GM20431 (cell line): ENCODE measurements at regions not wholly inside any gene's neighbourhood (a gene's known extent, or its start where the extent isn't known, plus 50 kb on each side); places are given as distances from the start of the nearest gene placed in this dataset.
"Not testable (repeated sequence)": the region's sequence is repeated elsewhere in the genome, so short reads cannot be mapped to it uniquely, and the experiment has no call there.

Experiments
- in situ Hi-C: fragments of 300-500 bp; cut with MseI, MboI; formaldehyde crosslinking; loops from one replicate; pipeline ENCODE4 v1.15.0; 2020; ENCODE audit warnings: low sequenced_read_pairs; ENCODE audit not compliant: unreplicated experiment

GRCh38 chr2:58425368-58425767, 184.2 kb upstream of the FANCL start:
- in situ Hi-C loops = no loop called here

GRCh38 chr2:58419983-58420382, 178.9 kb upstream of the FANCL start:
- in situ Hi-C loops = no loop called here

DNA sequence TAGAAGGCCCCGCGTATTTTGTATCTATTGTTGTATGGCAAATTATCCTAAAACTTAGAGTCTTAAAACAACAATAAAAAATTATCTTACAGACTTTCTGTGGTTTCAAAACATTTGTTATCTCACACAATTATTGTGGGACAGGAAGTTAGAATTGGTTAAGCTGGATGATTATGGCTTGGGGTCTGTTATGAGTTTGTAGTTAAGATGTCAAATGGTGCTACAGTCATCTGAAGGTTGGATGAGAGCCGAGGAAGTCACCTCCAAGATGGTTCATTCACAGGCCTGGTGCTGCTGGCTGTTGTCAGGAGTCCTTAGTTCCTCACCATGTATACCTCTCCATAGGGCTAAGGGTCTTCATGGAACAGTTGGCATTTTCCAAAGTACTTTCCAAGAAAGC, 175.6 kb upstream of the FANCL start:
- in situ Hi-C loops = no loop called here

- in situ Hi-C loops = no loop called here
These were observed 173.4 kb upstream of the FANCL start for GRCh38 chr2:58414506-58414905.

DNA sequence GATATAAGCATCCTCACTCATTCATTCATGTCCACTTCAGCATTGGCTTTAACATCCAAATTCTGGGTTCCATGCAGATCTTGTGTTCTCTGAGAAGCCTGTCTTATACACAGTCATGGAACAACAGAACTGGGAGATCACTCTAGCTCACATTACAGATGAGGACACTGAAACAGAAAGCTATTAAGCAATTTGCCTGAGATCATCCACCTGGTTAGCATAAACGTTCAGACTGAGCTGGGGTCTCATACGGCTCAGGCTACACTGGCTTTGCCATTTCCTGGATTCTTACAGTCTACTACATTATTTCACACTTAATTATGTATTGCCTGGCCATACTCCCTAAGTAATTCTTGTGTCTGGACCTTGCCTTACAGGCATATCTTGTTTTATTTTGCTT, 169.4 kb upstream of the FANCL start:
- in situ Hi-C loops = no loop called here

DNA sequence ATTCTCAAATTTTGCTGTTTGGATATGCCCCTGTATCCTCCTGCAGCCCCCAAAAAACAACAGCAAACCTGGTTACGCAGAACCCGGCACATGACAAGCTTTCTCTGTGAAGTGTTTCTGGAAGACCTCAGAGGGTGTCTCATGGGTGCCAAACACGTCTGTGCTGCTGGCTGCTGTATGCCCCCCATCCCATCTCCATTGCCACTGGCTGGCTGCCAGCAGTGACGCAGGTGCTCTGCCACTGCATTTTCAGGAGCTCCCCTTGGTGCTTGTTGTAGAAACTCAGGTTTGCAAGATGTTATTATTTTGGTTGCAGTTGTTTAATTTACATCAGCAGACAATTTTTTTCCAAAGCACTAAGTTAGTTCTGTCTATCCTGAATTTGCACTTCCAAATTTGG, 166.4 kb upstream of the FANCL start:
- in situ Hi-C loops = no loop called here

DNA sequence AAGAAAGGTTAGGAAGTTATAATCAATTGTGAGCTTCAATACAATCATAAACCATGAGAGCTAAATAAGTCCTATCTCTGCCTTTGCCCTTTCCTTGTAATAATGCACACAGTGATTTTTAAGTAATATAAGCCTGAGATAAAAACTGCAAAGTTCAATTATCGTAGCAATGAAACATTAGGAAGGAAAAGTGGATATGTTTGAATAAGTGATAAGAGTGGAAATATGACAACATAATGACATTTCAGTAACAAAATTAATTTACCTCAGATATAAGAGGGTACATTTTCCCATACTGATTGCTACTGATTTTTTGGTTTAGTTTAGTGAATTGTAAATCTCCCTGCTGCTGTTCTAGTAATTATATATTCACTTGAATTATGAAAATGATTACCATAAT, 164.2 kb upstream of the FANCL start:
- in situ Hi-C loops = no loop called here

DNA sequence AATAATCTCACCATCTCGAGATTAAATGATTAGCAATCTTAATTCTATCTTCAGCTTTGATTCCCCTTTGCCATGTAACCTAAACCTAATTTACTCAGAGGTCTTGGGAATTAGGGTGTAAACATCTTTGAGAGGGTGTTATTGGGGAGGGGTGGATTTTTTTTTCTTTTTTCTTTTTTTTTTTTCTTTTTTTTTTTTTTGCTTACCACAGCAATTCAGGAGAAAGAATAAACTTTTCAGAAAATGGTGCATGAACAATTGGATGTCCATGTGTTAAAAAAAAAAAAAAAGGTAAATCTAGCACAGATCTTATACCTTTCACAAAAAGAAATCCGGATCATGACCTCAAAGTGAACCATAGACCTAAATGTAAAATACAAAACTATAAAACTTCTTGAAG, 160.8 kb upstream of the FANCL start:
- in situ Hi-C loops = no loop called here

DNA sequence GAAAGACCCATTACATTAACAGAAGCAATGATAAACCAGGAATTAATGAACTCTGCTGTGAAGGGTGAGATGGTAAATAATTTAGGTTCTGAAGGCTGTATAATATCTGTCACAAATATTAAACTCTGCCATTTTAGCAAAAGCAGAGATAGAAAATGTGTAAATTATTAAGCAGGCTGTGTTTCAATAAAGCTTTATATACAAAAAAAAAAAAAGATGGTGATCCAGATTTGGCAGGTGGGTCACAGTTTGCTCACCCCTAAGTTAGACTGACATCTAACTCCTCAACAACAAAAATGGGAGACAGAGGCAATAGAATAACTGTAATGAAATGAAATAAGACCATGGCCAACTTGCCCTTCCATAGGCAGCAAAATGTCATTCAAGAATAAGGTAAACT, 157.3 kb upstream of the FANCL start:
- in situ Hi-C loops = no loop called here

GRCh38 chr2:58387701-58388100, 146.6 kb upstream of the FANCL start:
- in situ Hi-C loops = no loop called here

DNA sequence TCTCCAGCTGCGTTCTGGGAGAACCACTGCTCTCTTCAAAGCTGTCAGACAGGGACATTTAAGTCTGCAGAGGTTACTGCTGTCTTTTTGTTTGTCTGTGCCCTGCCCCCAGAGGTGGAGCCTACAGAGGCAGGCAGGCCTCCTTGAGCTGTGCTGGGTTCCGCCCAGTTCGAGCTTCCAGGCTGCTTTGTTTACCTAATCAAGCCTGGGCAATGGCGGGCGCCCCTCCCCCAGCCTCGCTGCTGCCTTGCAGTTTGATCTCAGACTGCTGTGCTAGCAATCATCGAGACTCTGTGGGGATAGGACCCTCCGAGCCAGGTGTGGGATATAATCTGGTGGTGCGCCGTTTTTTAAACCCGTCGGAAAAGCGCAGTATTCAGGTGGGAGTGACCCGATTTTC, 145.8 kb upstream of the FANCL start:
- in situ Hi-C loops = not testable (repeated sequence)

DNA sequence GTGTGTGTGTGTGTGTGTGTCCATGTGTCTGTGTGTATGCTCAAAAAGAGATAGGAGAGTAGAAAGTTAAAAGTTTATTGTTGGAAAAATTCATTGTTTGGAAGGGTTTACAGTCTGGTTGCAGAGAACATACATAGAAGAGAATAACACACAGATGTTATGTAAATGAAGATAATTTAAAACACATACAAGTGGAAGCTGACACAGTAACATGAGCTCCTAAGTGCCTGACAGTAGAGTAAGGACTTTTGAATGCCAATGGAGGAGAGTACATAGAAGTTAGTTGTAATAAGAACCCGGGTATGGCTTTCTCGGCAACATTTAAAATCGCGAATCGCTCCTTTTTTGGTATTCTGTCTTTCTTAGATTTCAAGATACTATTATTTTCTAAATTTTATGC, 137.0 kb upstream of the FANCL start:
- in situ Hi-C loops = no loop called here

DNA sequence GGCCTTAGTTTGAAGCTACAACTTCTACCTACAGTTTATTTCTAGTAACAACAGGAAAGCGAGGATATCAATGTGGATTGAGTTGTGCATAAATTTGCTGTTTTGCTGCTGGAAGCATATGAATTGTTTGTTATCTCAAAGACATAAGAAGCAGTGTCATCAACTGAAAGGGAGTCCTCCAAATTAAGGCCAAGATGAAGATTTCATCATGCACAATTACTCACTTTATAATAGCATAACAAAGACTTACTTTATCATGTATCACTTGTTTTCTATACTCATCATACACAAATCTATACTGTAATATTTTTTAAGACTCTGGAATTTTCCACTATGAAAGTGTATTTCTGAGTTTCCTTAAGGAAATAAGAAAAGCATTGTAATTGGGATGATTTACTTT, 136.1 kb upstream of the FANCL start:
- in situ Hi-C loops = no loop called here

DNA sequence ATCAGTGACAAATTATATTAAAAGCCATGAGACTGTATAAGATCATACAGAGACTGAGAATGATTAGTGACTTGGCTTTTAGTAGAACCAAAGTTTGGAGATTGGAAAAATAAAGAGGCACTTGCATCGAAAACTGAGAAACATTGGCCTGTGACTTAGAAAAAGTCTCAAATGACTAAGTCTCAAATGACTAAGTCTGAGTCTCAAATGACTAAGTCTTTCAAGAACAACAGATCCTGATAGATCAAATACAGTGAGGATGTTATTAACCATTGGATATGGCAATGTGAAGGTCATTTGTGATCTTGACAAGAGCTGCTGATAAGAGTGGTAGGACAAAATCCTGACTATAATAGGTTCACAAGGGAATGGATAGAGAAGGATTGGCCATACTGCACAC, 135.5 kb upstream of the FANCL start:
- in situ Hi-C loops = no loop called here

DNA sequence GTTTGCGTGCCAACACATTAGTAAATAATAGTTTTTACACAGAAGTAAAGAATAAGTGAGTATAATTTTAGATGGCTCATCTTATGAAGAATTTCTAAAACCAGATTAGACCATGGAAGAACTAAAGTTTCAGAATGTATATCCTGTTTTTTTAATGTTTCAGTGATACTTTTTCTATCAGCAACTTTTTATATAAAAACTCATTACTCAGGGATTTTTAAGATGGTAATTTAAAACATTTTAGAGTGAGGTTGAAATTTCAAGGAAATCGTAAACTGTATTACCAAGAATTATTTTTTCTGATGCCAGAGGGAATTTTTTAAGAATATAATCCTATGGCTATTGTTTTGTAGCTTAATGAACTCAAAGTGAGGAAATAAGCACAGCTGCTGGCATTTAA, 128.5 kb upstream of the FANCL start:
- in situ Hi-C loops = no loop called here

- in situ Hi-C loops = no loop called here
These were observed 123.0 kb upstream of the FANCL start for GRCh38 chr2:58364098-58364497.

DNA sequence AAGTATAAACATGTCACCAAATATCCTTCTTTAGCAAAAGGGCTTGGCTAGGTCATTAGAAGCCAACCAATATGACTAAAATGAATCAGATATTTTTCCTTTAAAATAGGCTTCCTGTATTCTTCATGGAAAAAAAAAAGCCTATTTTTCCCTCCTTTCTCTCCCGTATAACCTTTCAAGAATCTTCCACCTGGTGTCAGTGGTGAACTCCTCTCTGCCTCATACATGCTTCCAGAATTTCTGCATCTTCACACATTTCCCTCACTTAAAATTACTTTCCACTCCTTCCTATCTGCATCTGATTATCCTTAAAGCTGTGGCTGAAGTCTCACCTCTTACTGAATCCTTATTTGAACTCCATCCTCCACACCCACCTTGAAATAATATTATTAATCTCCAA, 116.9 kb upstream of the FANCL start:
- in situ Hi-C loops = no loop called here

DNA sequence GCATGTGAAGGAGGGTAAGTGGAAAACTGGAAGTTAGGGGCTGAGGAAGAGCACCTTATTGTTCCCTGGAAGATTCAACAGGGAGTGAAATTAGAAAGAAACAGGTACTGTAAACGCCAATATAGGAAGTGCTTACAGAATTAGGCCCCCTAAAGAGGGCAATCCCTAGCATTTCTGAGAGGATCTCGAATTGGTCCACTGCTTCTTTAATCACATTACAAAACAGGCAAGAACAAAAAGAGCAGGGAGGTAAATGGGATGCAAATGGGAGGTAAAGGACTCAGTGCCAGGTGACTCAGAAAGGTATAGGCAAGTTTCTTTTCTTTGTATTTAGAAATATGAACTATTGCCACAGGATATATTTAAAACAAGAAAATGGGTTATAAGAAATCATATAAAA, 116.4 kb upstream of the FANCL start:
- in situ Hi-C loops = no loop called here

DNA sequence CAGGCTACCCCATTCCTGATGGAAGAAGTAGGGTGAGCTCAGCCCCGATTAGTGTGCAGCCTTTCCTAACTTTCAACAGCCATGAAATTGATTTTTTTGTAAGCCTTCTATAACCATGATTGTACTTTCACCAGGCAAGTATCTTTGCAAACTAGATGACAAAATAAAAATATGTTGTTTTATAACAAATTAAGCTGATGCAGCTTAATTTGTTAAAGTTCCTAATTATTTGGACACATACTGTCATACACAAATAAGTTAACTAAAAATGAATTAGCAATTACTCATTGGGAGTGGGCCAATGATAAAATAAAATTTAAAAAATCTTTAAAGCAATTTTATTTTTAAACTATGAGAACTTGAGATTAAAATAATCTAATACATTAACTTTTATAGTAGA, 113.1 kb upstream of the FANCL start:
- in situ Hi-C loops = no loop called here

DNA sequence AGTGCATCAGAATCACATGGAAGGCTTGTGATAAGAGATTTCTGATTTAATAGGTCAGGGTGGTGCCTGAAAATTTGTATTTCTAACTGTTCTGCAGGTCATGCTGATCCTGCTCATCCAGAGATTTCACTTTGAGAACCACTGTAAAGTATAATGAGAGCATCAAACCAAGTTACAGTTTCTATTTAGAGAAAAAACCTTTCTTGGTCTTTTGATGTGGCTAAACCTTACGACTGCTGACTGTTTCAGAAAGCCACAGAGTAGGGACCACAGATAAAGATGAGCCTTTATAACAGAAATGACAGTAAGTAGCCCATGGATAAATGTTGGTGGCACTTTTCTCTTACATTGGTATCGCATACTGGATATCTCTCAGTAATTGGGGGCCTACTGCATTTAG, 109.4 kb upstream of the FANCL start:
- in situ Hi-C loops = no loop called here

DNA sequence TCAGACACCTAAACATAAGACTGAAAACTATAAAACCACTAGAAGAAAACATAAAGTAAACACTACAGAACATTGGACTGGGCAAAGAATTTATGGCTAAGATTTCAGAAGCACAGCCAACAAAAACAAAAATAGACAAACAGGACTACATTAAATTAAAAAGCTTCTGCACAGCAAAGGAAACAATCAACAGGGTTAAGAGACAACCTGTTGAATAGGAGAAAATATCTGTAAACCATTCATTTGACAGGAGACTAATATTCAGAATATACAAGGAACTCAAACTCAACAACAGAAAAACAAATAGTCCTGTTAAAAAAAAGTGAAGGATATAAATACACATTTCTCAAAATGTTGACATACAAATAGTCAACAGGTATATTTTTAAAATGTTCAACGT, 106.7 kb upstream of the FANCL start:
- in situ Hi-C loops = no loop called here

DNA sequence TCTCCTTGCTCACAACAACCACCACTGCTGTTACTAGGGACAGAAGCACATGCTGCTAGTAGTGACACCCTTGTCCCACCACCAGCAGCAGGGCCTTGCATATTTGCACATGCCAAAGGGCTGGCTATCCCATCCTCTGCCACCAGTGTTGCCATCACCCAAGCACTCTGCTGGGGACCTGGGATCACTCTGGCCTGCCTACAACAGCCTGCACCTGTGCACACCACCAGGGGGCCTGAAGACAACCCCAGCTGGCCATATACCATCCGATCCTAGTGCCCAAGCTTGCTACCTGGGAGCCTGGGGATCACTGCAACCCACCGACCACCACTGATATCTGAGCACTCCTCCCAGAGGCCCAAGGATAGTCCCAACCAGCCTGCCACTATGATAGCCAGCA, 99.9 kb upstream of the FANCL start:
- in situ Hi-C loops = no loop called here

DNA sequence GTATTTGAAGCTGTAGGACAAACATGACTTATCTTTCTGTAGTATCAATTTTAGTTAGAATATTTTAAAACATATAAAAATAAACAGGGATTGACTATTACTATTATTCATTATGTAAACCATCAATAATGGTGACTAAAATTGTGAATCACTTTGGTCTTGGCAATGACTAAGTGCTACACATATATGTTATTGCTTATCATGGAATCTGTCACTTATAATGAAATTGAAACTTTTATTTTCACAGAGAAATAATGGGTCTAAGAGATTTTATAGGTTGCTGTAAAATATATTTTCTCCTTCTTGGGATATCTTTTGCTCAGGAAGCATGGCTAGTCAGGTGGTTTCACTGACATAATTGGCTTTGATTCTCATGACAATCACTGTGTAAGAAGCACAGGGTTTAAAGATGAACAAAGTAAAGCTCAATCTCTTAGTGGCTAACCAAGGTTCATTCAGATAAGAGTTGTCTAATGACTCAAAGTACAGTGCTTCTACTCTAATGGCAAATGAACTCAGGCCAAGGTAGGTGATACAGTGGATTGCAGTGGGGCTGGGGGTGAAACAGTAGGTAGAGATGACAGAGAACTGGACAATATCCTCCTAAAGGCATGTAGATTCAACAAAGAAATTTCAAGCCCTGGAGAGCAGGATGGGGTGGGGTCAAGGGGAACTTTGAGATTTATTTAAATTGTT, 98.6 kb upstream of the FANCL start:
- in situ Hi-C loops = no loop called here
